Gastroesophageal sphincter (tissue), 4 donors: ENCODE measurements at regions not wholly inside any gene's neighbourhood (a gene's known extent, or its start where the extent isn't known, plus 50 kb on each side); places are given as distances from the start of the nearest gene placed in this dataset.
"Not testable (repeated sequence)": the region's sequence is repeated elsewhere in the genome, so short reads cannot be mapped to it uniquely, and the experiment has no call there.

Experiments
- ATAC-seq: fragments of 150-250 bp; one replicate; pipeline ENCODE4 v1.9.1; 2016; ENCODE audit warnings: mild to moderate bottlenecking, moderate library complexity
- H3K27ac ChIP-seq, 4 donors: fragments of 200-600 bp; sonication (generic) in 3 of 4; 1 replicate in 3 of 4; 2 replicates in 1 of 4; pipeline ENCODE4 v1.5.1; 2016 to 2019
- H3K27me3 ChIP-seq: fragments of 200-600 bp; sonication (generic); one replicate; pipeline ENCODE4 v1.5.1; 2019
- H3K36me3 ChIP-seq, 2 donors: fragments of 200-600 bp; sonication (generic); one replicate each; pipeline ENCODE4 v1.5.1; 2019; ENCODE audit warnings: control low read depth in 1 of 2
- H3K4me1 ChIP-seq, 3 donors: fragments of 200-600 bp; sonication (generic); 1 replicate in 2 of 3; 2 replicates in 1 of 3; pipeline ENCODE4 v1.5.1; 2016 to 2019; ENCODE audit warnings: control low read depth in 2 of 3
- H3K4me3 ChIP-seq, 2 donors: fragments of 200-600 bp; sonication (generic); one replicate each; pipeline ENCODE4 v1.5.1; 2019; ENCODE audit warnings: mild to moderate bottlenecking in 1 of 2, moderate library complexity in 1 of 2
- H3K9me3 ChIP-seq, 3 donors: fragments of 200-600 bp; sonication (generic); one replicate each; pipeline ENCODE4 v1.5.1; 2017 to 2019; ENCODE audit warnings: control low read depth in 2 of 3
- CTCF ChIP-seq, 4 experiments: fragments of 200-600 bp in 2 of 4; fragments of 450-650 bp in 2 of 4; sonication (generic) in 1 of 4; IDR thresholded peaks; one replicate each; pipeline ENCODE4 v1.5.1; 2017 to 2019; ENCODE audit warnings: antibody characterized with exemption in 4 of 4, mild to moderate bottlenecking in 2 of 4, moderate library complexity in 2 of 4
- EP300 ChIP-seq: sonication (generic); formaldehyde crosslinking; IDR thresholded peaks from one replicate; pipeline ENCODE4 v1.6.1; 2017; ENCODE audit warnings: antibody characterized with exemption, mild to moderate bottlenecking
- POLR2A ChIP-seq, 2 donors: fragments of 450-650 bp; IDR thresholded peaks; one replicate each; pipeline ENCODE4 v1.6.1; 2017; ENCODE audit warnings: antibody characterized with exemption in 2 of 2, mild to moderate bottlenecking in 2 of 2, moderate library complexity in 1 of 2
- POLR2AphosphoS5 ChIP-seq: sonication (generic); formaldehyde crosslinking; IDR thresholded peaks from one replicate; pipeline ENCODE4 v1.6.1; 2017; ENCODE audit warnings: antibody characterized with exemption
- WGBS, 2 donors: methylation state at CpG; one replicate each; pipeline ENCODE4 v1.1.5; 2018; ENCODE audit warnings: low coverage in 1 of 2; 5-methylcytosine and 5-hydroxymethylcytosine counted together

GRCh38 chr15:96629511-96629910 lies 299.0 kb downstream of the NR2F2 start:
- Histone ChIP-seq H3K36me3 (no peaks in the 10 kb centered on the region), H3K27me3 (no peaks in the 10 kb centered on the region), H3K4me1 (peaks cover 0 to 27% (median 6%) of the 10 kb centered on the region in 3 donors), H3K9me3 (no peaks in the 10 kb centered on the region), H3K27ac (no peak overlapping the region), H3K4me3 (no peak overlapping the region)
- peak; percentile 46 for ATAC-seq
- TF ChIP-seq POLR2AphosphoS5 (peak; percentile 32), POLR2A (IDR thresholded peaks at IDR 0.05) (no peak)
- 0 to 14% methylated on average over 1 to 3 of the region's 4 CpGs for WGBS, 2 donors

GRCh38 chr15:96638793-96639192 lies 308.3 kb downstream of the NR2F2 start:
- peaks cover 3% of the 10 kb centered on the region for H3K27me3 ChIP-seq
- no peaks in the 10 kb centered on the region for H3K4me1 ChIP-seq
- no peak for ATAC-seq
- H3K27ac ChIP-seq = no peak overlapping the region
- no peaks in the 10 kb centered on the region for H3K36me3 ChIP-seq
- H3K9me3 ChIP-seq = peaks cover 0 to 4% (median 0%) of the 10 kb centered on the region in 3 donors
- H3K4me3 ChIP-seq = no peak overlapping the region
- 100% methylated on average over 1 of the region's 1 CpG; no CpG with 5 or more reads in 1 of the 2 donors for WGBS, 2 donors
- TF ChIP-seq EP300 (no peak), CTCF (IDR thresholded peaks at IDR 0.05) (no peak), POLR2AphosphoS5 (no peak), POLR2A (IDR thresholded peaks at IDR 0.05) (no peak)

- H3K4me1 ChIP-seq = no peaks in the 10 kb centered on the region
- no peak overlapping the region for H3K4me3 ChIP-seq
- ATAC-seq = no peak
- no peaks in the 10 kb centered on the region for H3K36me3 ChIP-seq
- no peaks in the 10 kb centered on the region for H3K27me3 ChIP-seq
- TF ChIP-seq EP300 (no peak), POLR2AphosphoS5 (no peak), POLR2A (IDR thresholded peaks at IDR 0.05) (no peak), CTCF (IDR thresholded peaks at IDR 0.05) (no peak)
- peaks cover 0 to 4% (median 0%) of the 10 kb centered on the region in 3 donors for H3K9me3 ChIP-seq
- 91% methylated on average over 6 of the region's 9 CpGs; no CpG with 5 or more reads in 1 of the 2 donors for WGBS, 2 donors
- H3K27ac ChIP-seq = no peak overlapping the region
Observed at GRCh38 chr15:96645796-96646195, 315.3 kb downstream of the NR2F2 start.

DNA sequence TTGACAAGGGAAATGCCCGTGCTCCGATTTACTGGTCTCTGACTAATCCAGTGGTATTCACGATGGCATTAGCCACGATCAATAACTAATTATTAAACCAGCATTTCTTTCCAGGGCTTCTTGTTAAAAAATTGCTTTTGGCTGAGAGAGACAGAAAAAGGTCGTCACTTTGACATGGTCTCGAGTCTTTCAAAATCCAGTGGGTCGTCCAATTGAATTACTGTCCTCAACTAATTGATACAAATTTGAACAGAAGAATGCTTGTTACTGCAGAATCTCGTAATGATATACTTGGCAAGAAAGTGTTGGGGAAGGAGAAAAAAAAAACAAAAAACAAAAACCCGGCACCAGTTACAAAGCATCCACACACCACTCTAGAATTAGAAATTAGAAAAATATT lies 318.4 kb downstream of the NR2F2 start:
- no peaks in the 10 kb centered on the region for H3K9me3 ChIP-seq
- H3K27me3 ChIP-seq = peaks cover 3% of the 10 kb centered on the region
- TF ChIP-seq EP300 (no peak), POLR2A (IDR thresholded peaks at IDR 0.05) (no peak), CTCF (IDR thresholded peaks at IDR 0.05) (no peak), POLR2AphosphoS5 (no peak)
- H3K4me1 ChIP-seq = no peaks in the 10 kb centered on the region
- H3K36me3 ChIP-seq = no peaks in the 10 kb centered on the region
- no peak overlapping the region for H3K4me3 ChIP-seq
- ATAC-seq = no peak
- no peak overlapping the region for H3K27ac ChIP-seq
- WGBS, 2 donors = 73 to 81% methylated on average over 7 to 9 of the region's 9 CpGs

- Histone ChIP-seq H3K4me1 (no peaks in the 10 kb centered on the region), H3K9me3 (no peaks in the 10 kb centered on the region), H3K27me3 (peaks cover 3% of the 10 kb centered on the region), H3K27ac (no peak overlapping the region), H3K4me3 (no peak overlapping the region), H3K36me3 (no peaks in the 10 kb centered on the region)
- 88 to 100% methylated on average over 1 of the region's 1 CpG for WGBS, 2 donors
- ATAC-seq = no peak
- TF ChIP-seq POLR2AphosphoS5 (no peak), EP300 (no peak), POLR2A (IDR thresholded peaks at IDR 0.05) (no peak), CTCF (IDR thresholded peaks at IDR 0.05) (no peak)
Observed at GRCh38 chr15:96657096-96657495, 326.6 kb downstream of the NR2F2 start.

DNA sequence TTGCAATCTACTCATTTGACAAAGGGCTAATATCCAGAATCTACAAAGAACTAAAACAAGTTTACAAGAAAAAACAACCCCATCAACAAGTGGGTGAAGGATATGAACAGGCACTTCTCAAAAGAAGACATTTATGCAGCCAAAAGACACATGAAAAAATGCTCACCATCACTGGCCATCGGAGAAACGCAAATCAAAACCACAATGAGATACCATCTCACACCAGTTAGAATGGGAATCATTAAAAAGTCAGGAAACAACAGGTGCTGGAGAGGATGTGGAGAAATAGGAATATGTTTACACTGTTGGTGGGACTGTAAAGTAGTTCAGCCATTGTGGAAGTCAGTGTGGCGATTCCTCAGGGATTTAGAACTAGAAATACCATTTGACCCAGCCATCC lies 336.5 kb downstream of the NR2F2 start:
- not testable (repeated sequence) for H3K27me3 ChIP-seq, ATAC-seq, H3K4me1 ChIP-seq, H3K4me3 ChIP-seq, H3K27ac ChIP-seq, H3K36me3 ChIP-seq, H3K9me3 ChIP-seq
- 80 to 93% methylated on average over 1 to 3 of the region's 3 CpGs for WGBS, 2 donors
